Mesendoderm (in vitro differentiated cells): ENCODE measurements at regions not wholly inside any gene's neighbourhood (a gene's known extent, or its start where the extent isn't known, plus 50 kb on each side); places are given as distances from the start of the nearest gene placed in this dataset.

ENCODE experiments used
- DNase-seq: peaks from one replicate; pipeline ENCODE4 v3.0.0; 2013
- H2AK5ac ChIP-seq: 2 replicates; pipeline ENCODE4 v1.6.1; 2013; ENCODE audit warnings: low read length, inconsistent platforms
- H2BK120ac ChIP-seq: 2 replicates; pipeline ENCODE4 v1.6.1; 2013; ENCODE audit warnings: low read depth, mild to moderate bottlenecking, low read length, moderate library complexity, mixed read lengths
- H2BK15ac ChIP-seq: replicated peaks from 2 replicates; pipeline ENCODE4 v1.6.1; 2013; ENCODE audit warnings: low read depth, mild to moderate bottlenecking, moderate library complexity
- H2BK5ac ChIP-seq: 2 replicates; pipeline ENCODE4 v1.6.1; 2013; ENCODE audit warnings: low read length, inconsistent platforms
- H3K18ac ChIP-seq: 2 replicates; pipeline ENCODE4 v1.6.1; 2013; ENCODE audit warnings: mild to moderate bottlenecking, low read length, mixed read lengths
- H3K23ac ChIP-seq: one replicate; pipeline ENCODE4 v1.6.1; 2013; ENCODE audit warnings: low read length
- H3K27ac ChIP-seq: 2 replicates; pipeline ENCODE4 v1.5.1; 2013; ENCODE audit warnings: low read depth, mild to moderate bottlenecking, inconsistent platforms, low read length, moderate library complexity
- H3K27me3 ChIP-seq: 2 replicates; pipeline ENCODE4 v1.6.1; 2013; ENCODE audit warnings: low read length, control low read depth, mild to moderate bottlenecking, inconsistent platforms; ENCODE audit not compliant: insufficient read depth, poor library complexity
- H3K36me3 ChIP-seq: 2 replicates; pipeline ENCODE4 v1.6.1; 2013; ENCODE audit warnings: low read length, inconsistent platforms; ENCODE audit not compliant: control insufficient read depth, insufficient read depth
- H3K4ac ChIP-seq: one replicate; pipeline ENCODE4 v1.6.1; 2013; ENCODE audit warnings: low read depth, mild to moderate bottlenecking, low read length, moderate library complexity
- H3K4me1 ChIP-seq: 2 replicates; pipeline ENCODE4 v1.6.1; 2013; ENCODE audit warnings: low read depth, low read length, inconsistent platforms; ENCODE audit not compliant: control insufficient read depth
- H3K4me2 ChIP-seq: 2 replicates; pipeline ENCODE4 v1.6.1; 2013; ENCODE audit warnings: low read length
- H3K4me3 ChIP-seq: 2 replicates; pipeline ENCODE4 v1.5.1; 2013; ENCODE audit warnings: mild to moderate bottlenecking, low read length
- H3K56ac ChIP-seq: one replicate; pipeline ENCODE4 v1.6.1; 2013; ENCODE audit warnings: low read length
- H3K79me1 ChIP-seq: 2 replicates; pipeline ENCODE4 v1.6.1; 2013; ENCODE audit warnings: low read length, inconsistent platforms
- H3K79me2 ChIP-seq: 2 replicates; pipeline ENCODE4 v1.6.1; 2013; ENCODE audit warnings: mild to moderate bottlenecking, low read length; ENCODE audit not compliant: control insufficient read depth, insufficient read depth
- H3K9ac ChIP-seq: 2 replicates; pipeline ENCODE4 v1.6.1; 2013; ENCODE audit warnings: low read length, inconsistent platforms
- H4K5ac ChIP-seq: one replicate; pipeline ENCODE4 v1.6.1; 2013; ENCODE audit warnings: low read length
- H4K8ac ChIP-seq: one replicate; pipeline ENCODE4 v1.6.1; 2013; ENCODE audit warnings: low read depth, mild to moderate bottlenecking, control low read depth, low read length, moderate library complexity
- WGBS: extraction: QIAGEN DNeasy Blood & Tissue Kit; methylation state at CpG from one replicate; pipeline ENCODE4 v1.1.7; 2013; ENCODE audit warnings: low lambda C conversion rate, missing lambda C conversion rate; ENCODE audit not compliant: insufficient coverage; ENCODE audit errors: extremely low coverage; 5-methylcytosine and 5-hydroxymethylcytosine counted together

- peak overlapping the region; percentile 79 for H2BK120ac ChIP-seq
- H3K56ac ChIP-seq = no peak overlapping the region
- no peaks in the 10 kb centered on the region for H3K36me3 ChIP-seq
- H2BK5ac ChIP-seq = no peak overlapping the region
- no peak overlapping the region for H3K4ac ChIP-seq
- peak overlapping the region; percentile 61 for H2BK15ac ChIP-seq
- no peak overlapping the region for H3K27ac ChIP-seq
- peak; percentile 60 for DNase-seq
- no peak overlapping the region for H3K18ac ChIP-seq
- H3K4me3 ChIP-seq = no peak overlapping the region
- no peak overlapping the region for H3K4me2 ChIP-seq
- H3K9ac ChIP-seq = no peak overlapping the region
- H4K5ac ChIP-seq = no peak overlapping the region
- H4K8ac ChIP-seq = no peak overlapping the region
- WGBS = no CpG with 5 or more reads among the region's 3 CpGs
- no peak overlapping the region for H3K23ac ChIP-seq
- H3K27me3 ChIP-seq = no peaks in the 10 kb centered on the region
- no peaks in the 10 kb centered on the region for H3K79me1 ChIP-seq
- no peaks in the 10 kb centered on the region for H3K79me2 ChIP-seq
- H3K4me1 ChIP-seq = no peaks in the 10 kb centered on the region
- H2AK5ac ChIP-seq = no peak overlapping the region
Measured at GRCh38 chr1:222167111-222167510, 380.8 kb downstream of the HHIPL2 start.

DNA sequence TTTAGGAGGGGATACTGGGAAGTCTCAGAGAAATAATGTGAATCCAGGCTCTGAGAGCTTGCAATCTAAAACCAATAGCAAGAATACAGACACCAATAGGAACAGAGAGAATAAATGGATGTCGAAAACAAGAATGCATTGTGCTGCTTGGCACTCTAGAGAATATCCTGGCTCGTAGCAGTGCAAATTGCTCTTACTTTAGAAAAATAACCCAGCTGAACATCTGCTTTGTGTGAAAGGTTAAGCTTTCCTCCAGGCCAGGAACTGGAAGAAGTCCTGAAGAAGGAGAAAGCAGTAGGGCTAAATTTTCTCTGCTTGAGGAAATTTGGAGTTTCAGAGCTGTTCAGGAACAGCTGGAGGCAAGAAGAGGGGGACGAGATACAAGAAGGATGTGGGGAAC lies 382.3 kb downstream of the HHIPL2 start:
- no peak overlapping the region for H2BK15ac ChIP-seq
- no peaks in the 10 kb centered on the region for H3K36me3 ChIP-seq
- no peak overlapping the region for H3K18ac ChIP-seq
- no peak overlapping the region for H3K4me3 ChIP-seq
- H4K8ac ChIP-seq = no peak overlapping the region
- no peak overlapping the region for H3K9ac ChIP-seq
- no peak for DNase-seq
- H3K56ac ChIP-seq = no peak overlapping the region
- no peak overlapping the region for H3K4me2 ChIP-seq
- H2BK120ac ChIP-seq = no peak overlapping the region
- H3K4me1 ChIP-seq = no peaks in the 10 kb centered on the region
- no peak overlapping the region for H3K4ac ChIP-seq
- no CpG with 5 or more reads among the region's 3 CpGs for WGBS
- H4K5ac ChIP-seq = no peak overlapping the region
- H2BK5ac ChIP-seq = no peak overlapping the region
- no peaks in the 10 kb centered on the region for H3K79me1 ChIP-seq
- no peaks in the 10 kb centered on the region for H3K79me2 ChIP-seq
- peak overlapping the region; percentile 81 for H2AK5ac ChIP-seq
- no peak overlapping the region for H3K23ac ChIP-seq
- H3K27me3 ChIP-seq = no peaks in the 10 kb centered on the region
- no peak overlapping the region for H3K27ac ChIP-seq

DNA sequence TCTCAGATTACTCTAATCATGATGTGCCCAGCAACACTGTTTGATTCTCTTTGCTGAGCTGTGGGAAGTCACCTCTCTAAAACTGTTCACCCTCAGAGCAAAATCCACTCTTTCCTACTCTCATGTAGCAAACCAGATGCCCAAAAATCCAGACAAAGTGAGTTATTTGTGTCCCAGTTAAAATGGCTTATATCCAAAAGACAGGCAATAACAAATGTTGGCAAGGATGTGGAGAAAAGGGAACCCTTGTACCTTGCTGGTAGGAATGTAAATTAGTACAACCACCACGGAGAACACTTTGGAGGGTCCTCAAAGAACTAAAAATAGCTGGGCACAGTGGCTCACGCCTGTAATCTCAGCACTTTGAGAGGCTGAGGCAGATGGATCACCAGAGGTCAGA lies 384.0 kb downstream of the HHIPL2 start:
- no peak overlapping the region for H2BK15ac ChIP-seq
- no peaks in the 10 kb centered on the region for H3K79me1 ChIP-seq
- H2BK120ac ChIP-seq = no peak overlapping the region
- H3K18ac ChIP-seq = no peak overlapping the region
- no peak overlapping the region for H3K4me3 ChIP-seq
- DNase-seq = no peak
- H3K4ac ChIP-seq = no peak overlapping the region
- H3K27ac ChIP-seq = no peak overlapping the region
- H3K23ac ChIP-seq = no peak overlapping the region
- H3K9ac ChIP-seq = no peak overlapping the region
- H3K27me3 ChIP-seq = no peaks in the 10 kb centered on the region
- H3K56ac ChIP-seq = no peak overlapping the region
- H3K36me3 ChIP-seq = no peaks in the 10 kb centered on the region
- no peak overlapping the region for H4K8ac ChIP-seq
- WGBS = no CpG with 5 or more reads among the region's 2 CpGs
- no peak overlapping the region for H4K5ac ChIP-seq
- no peak overlapping the region for H2AK5ac ChIP-seq
- H3K79me2 ChIP-seq = no peaks in the 10 kb centered on the region
- H3K4me1 ChIP-seq = no peaks in the 10 kb centered on the region
- no peak overlapping the region for H3K4me2 ChIP-seq
- H2BK5ac ChIP-seq = no peak overlapping the region

- Histone ChIP-seq H2BK5ac (no peak overlapping the region), H3K23ac (no peak overlapping the region), H3K4me2 (no peak overlapping the region), H3K9ac (no peak overlapping the region), H4K8ac (no peak overlapping the region), H3K27me3 (no peaks in the 10 kb centered on the region), H4K5ac (no peak overlapping the region), H2BK120ac (no peak overlapping the region), H3K4ac (no peak overlapping the region), H3K56ac (no peak overlapping the region), H2BK15ac (peak overlapping the region; percentile 45), H3K4me3 (no peak overlapping the region), H2AK5ac (no peak overlapping the region), H3K79me1 (no peaks in the 10 kb centered on the region), H3K36me3 (no peaks in the 10 kb centered on the region), H3K18ac (no peak overlapping the region), H3K4me1 (no peaks in the 10 kb centered on the region), H3K27ac (no peak overlapping the region), H3K79me2 (no peaks in the 10 kb centered on the region)
- DNase-seq = no peak
- WGBS = no CpG with 5 or more reads among the region's 3 CpGs
Measured at GRCh38 chr1:222161676-222162075, 386.2 kb downstream of the HHIPL2 start.

- Histone ChIP-seq H3K4ac (no peak overlapping the region), H3K4me2 (no peak overlapping the region), H3K9ac (no peak overlapping the region), H4K5ac (no peak overlapping the region), H2BK5ac (no peak overlapping the region), H3K27me3 (no peaks in the 10 kb centered on the region), H3K36me3 (no peaks in the 10 kb centered on the region), H3K79me1 (no peaks in the 10 kb centered on the region), H2BK120ac (no peak overlapping the region), H2BK15ac (no peak overlapping the region), H3K56ac (no peak overlapping the region), H3K18ac (no peak overlapping the region), H3K4me1 (no peaks in the 10 kb centered on the region), H3K79me2 (no peaks in the 10 kb centered on the region), H3K4me3 (no peak overlapping the region), H4K8ac (no peak overlapping the region), H3K23ac (no peak overlapping the region), H2AK5ac (no peak overlapping the region), H3K27ac (no peak overlapping the region)
- DNase-seq = no peak
- no CpG with 5 or more reads among the region's 1 CpG for WGBS
Measured at GRCh38 chr1:222157612-222158011, 390.3 kb downstream of the HHIPL2 start.

DNA sequence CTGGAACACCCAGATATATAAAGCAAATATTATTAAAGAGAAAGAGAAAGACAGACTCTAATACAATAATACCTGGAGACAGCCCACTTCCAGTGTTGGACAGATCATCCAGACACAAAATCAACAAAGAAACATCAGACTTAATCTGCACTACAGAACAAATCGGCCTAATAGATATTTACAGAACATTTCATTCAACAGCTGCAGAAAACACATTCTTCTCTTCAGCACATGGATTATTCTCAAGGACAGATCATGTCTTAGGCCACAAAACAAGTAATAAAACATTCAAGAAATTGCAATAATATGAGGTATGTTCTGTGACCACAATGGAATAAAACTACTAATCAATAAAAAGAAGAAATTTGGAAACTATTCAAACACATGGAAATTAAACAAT lies 398.3 kb upstream of the DUSP10 start:
- H3K23ac ChIP-seq = no peak overlapping the region
- no peak for DNase-seq
- no peak overlapping the region for H3K4me2 ChIP-seq
- no peaks in the 10 kb centered on the region for H3K79me1 ChIP-seq
- no peaks in the 10 kb centered on the region for H3K4me1 ChIP-seq
- H3K56ac ChIP-seq = no peak overlapping the region
- no peak overlapping the region for H3K27ac ChIP-seq
- no peak overlapping the region for H3K4ac ChIP-seq
- no peaks in the 10 kb centered on the region for H3K27me3 ChIP-seq
- H2BK5ac ChIP-seq = no peak overlapping the region
- no peak overlapping the region for H3K18ac ChIP-seq
- no peak overlapping the region for H4K5ac ChIP-seq
- H2AK5ac ChIP-seq = no peak overlapping the region
- H4K8ac ChIP-seq = no peak overlapping the region
- no peak overlapping the region for H3K4me3 ChIP-seq
- H3K36me3 ChIP-seq = no peaks in the 10 kb centered on the region
- WGBS = no CpG with 5 or more reads among the region's 1 CpG
- no peak overlapping the region for H3K9ac ChIP-seq
- no peaks in the 10 kb centered on the region for H3K79me2 ChIP-seq
- no peak overlapping the region for H2BK120ac ChIP-seq
- no peak overlapping the region for H2BK15ac ChIP-seq
